ENCODE measurements at regions not wholly inside any gene's neighbourhood (a gene's known extent, or its start where the extent isn't known, plus 50 kb on each side); places are given as distances from the start of the nearest gene placed in this dataset.

DNA sequence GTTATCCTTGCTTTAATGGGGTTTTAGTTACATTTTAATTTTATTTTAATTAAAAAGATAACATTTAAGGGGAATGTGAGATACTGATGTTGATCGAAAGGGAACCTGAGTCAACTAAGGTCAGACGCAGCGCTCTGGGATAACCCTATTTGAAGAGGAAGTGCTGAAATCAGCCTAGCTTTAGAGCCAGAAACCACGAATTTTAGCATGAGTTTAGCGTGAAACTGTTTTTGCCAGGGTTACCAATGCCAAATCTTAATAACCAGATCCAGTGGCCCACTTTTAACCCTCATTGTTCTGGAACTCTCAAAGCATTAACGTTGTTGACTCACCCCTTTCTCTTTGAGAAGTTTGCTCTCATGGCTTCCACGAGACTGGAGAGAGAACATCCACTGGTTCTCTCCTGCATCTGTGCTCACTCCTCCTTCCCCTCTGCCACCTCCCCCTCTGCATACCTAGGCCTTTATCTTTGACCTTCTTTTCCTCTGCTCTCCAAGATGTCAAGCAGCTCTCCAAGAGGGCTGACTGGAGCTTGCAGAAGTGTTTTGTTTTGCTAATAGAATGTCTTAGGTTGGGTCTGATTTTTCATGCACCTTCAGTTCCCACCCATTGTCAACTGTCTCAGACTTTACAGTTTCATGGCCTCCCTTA is 198.3 kb upstream of the CELF2 start (continued):
- TF ChIP-seq REST (IDR thresholded peaks at IDR 0.05; ENCODE audit: low read depth) = no peak
- TF ChIP-seq EZH2 (IDR thresholded peaks at IDR 0.05) = no peak
- TF ChIP-seq FOSL1 (IDR thresholded peaks at IDR 0.05; ENCODE audit: low read depth) = no peak

DNA sequence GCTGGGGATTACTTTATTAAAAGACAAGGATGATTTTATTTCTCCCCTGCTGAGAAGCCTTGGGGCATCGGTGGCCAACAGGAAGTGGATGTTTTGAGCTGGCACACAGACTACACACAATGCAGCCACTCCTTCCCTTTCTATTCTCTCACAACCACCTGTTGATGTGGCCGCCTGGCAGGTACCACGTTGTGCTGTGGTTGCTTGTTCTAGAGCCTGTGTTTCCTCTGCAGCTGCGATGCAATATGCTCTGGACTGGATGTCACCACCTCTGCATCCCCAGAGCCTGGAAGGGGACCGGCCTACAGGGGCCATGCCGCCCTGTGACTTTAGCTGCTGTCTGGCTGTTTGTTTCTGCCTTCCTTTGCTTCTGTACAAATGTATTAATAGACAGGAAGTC is 195.7 kb upstream of the CELF2 start:
- no peaks in the 10 kb centered on the region for H3K79me2 ChIP-seq (ENCODE audit: insufficient read depth, low read length)
- H3K4me2 ChIP-seq (ENCODE audit: low read length) = no peak overlapping the region
- ATAC-seq (no peak), DNase-seq (ENCODE audit: low read depth, low spot score) (no peak)
- ChIA-PET RAD21 (ENCODE audit: low non-redundant PET in 1 of 2, low total read pairs in 2 of 2, uncharacterized antibody in 2 of 2, unreplicated experiment in 2 of 2) (no interaction called here), CTCF (no interaction called here), POLR2A (no interaction called here)
- no peaks in the 10 kb centered on the region for H4K20me1 ChIP-seq (ENCODE audit: insufficient read depth)
- H3K4me3 ChIP-seq (replicated peaks in 1 of 2; ENCODE audit: low read depth in 1 of 2, low read length in 2 of 2) = no peak overlapping the region
- H2AFZ ChIP-seq (ENCODE audit: low read depth, low read length, poor library complexity, severe bottlenecking) = no peak overlapping the region
- no peaks in the 10 kb centered on the region for H3K9me2 ChIP-seq (ENCODE audit: insufficient read depth)
- H3K36me3 ChIP-seq (ENCODE audit: control insufficient read depth in 1 of 2, insufficient read depth in 2 of 2, low read length in 2 of 2) = no peaks in the 10 kb centered on the region
- H3K9me3 ChIP-seq (ENCODE audit: control insufficient read depth in 1 of 2, insufficient read depth in 1 of 2, low read depth in 1 of 2, low read length in 2 of 2) = peaks cover 0 to 26% of the 10 kb centered on the region in 2 experiments; a peak in 2 of 4 replicates
- no peaks in the 10 kb centered on the region for H3K4me1 ChIP-seq (ENCODE audit: control insufficient read depth in 1 of 2, insufficient read depth in 2 of 2, low read length in 2 of 2)
- H3K27me3 ChIP-seq (ENCODE audit: insufficient read depth, low read length) = no peaks in the 10 kb centered on the region
- TF ChIP-seq ELF1 (IDR thresholded peaks at IDR 0.05; ENCODE audit: borderline replicate concordance, low read depth) = no peak
- no peak for TF ChIP-seq YY1 (IDR thresholded peaks at IDR 0.05; ENCODE audit: extremely low read depth, insufficient replicate concordance, low read depth, low read length)
- TF ChIP-seq POLR2AphosphoS5 (IDR thresholded peaks at IDR 0.05; ENCODE audit: low read depth, low read length) = no peak
- no peak for TF ChIP-seq CEBPB (IDR thresholded peaks at IDR 0.05; ENCODE audit: low read depth)
- TF ChIP-seq EZH2phosphoT487 (IDR thresholded peaks at IDR 0.05; ENCODE audit: borderline replicate concordance) = no peak
- TF ChIP-seq POLR2A (IDR thresholded peaks at IDR 0.05; ENCODE audit: borderline replicate concordance, extremely low read depth, insufficient read depth, insufficient read length) = no peak
- TF ChIP-seq SRF (IDR thresholded peaks at IDR 0.05; ENCODE audit: low read depth) = no peak
- H3K9ac ChIP-seq (ENCODE audit: low read length) = no peak overlapping the region
- no peak overlapping the region for H3K27ac ChIP-seq (ENCODE audit: low read depth, low read length)
- intact Hi-C loops (cut with micrococcal nuclease) = no loop called here
- no TSS peak for BruUV-seq (replicated peaks)

All from HCT116 (cell line).